ENCODE measurements at regions not wholly inside any gene's neighbourhood (a gene's known extent, or its start where the extent isn't known, plus 50 kb on each side); places are given as distances from the start of the nearest gene placed in this dataset.

GRCh38 chr2:150298571-150299305, 188.7 kb downstream of the RND3 start:
- no peaks in the 10 kb centered on the region for H4K20me1 ChIP-seq (replicated peaks; ENCODE audit: control insufficient read depth, extremely low read depth, insufficient read depth, low read length)
- no peak overlapping the region for H3K27ac ChIP-seq (ENCODE audit: insufficient read depth, low read depth, low read length)
- no peaks in the 10 kb centered on the region for H3K36me3 ChIP-seq (ENCODE audit: control insufficient read depth in 2 of 2, extremely low read depth in 1 of 2, insufficient read depth in 2 of 2, low read length in 2 of 2)
- DNase-seq (ENCODE audit: low read depth, low spot score) (no peak), FAIRE-seq (no peak)
- H3K4me2 ChIP-seq (ENCODE audit: insufficient read depth, low read length): no peak overlapping the region
- no peak for TF ChIP-seq CTCF (IDR thresholded peaks at IDR 0.05; ENCODE audit: extremely low read depth in 1 of 2, insufficient read depth in 1 of 2, low read depth in 1 of 2, low read length in 2 of 2)
- CTCF ChIA-PET: no interaction called here
- POLR2A ChIA-PET: no interaction called here
- no peaks in the 10 kb centered on the region for H3K9me1 ChIP-seq (replicated peaks; ENCODE audit: control insufficient read depth, extremely low read depth, insufficient read depth, low read length)
- peaks cover 17% of the 10 kb centered on the region for H3K4me1 ChIP-seq (ENCODE audit: control insufficient read depth, extremely low read depth, insufficient read depth, low read length)
- H3K4me3 ChIP-seq (replicated peaks in 1 of 3; ENCODE audit: insufficient read depth in 1 of 3, low read depth in 1 of 3, low read length in 3 of 3): no peak overlapping the region
- dilution Hi-C loops (cut with MboI; ENCODE audit: extremely low pct_ligation_motif_present, low sequenced_read_pairs) (no loop called here), intact Hi-C loops (cut with micrococcal nuclease) (loop anchor here (5.0 kb wide), 2 partner anchors 164 to 189 kb away; partner anchors contain the start of gene RND3)
- H3K9ac ChIP-seq (replicated peaks; ENCODE audit: extremely low read depth, insufficient read depth, low read length): no peak overlapping the region
- no peak overlapping the region for H2AFZ ChIP-seq (ENCODE audit: low read depth, low read length)
- no TSS peak for BruUV-seq (replicated peaks)
- H3K79me2 ChIP-seq (ENCODE audit: control insufficient read depth, insufficient read depth, low read length): no peaks in the 10 kb centered on the region
- H3K9me3 ChIP-seq (replicated peaks; ENCODE audit: control insufficient read depth, insufficient read depth, low read length): peaks cover 3% of the 10 kb centered on the region
- no peaks in the 10 kb centered on the region for H3K27me3 ChIP-seq (ENCODE audit: control insufficient read depth in 2 of 2, insufficient read depth in 2 of 2, low read length in 2 of 2)

- no peak for TF ChIP-seq GATA2 (IDR thresholded peaks at IDR 0.05; ENCODE audit: insufficient read depth, insufficient read length, low read depth, low read length)
- TF ChIP-seq MYC (IDR thresholded peaks at IDR 0.05; ENCODE audit: low read depth, low read length): no peak
- TF ChIP-seq POLR2A (IDR thresholded peaks at IDR 0.05; ENCODE audit: low read depth, low read length): no peak
- no peak for TF ChIP-seq CTCF (IDR thresholded peaks at IDR 0.05; ENCODE audit: extremely low read depth in 1 of 2, insufficient read depth in 1 of 2, low read depth in 1 of 2, low read length in 2 of 2)
- no peak for TF ChIP-seq MAX (IDR thresholded peaks at IDR 0.05; ENCODE audit: insufficient read depth, insufficient read length)
- peak; percentile 80 for TF ChIP-seq JUN (IDR thresholded peaks at IDR 0.05; ENCODE audit: borderline replicate concordance, insufficient read depth, insufficient read length, low read depth)
- TF ChIP-seq POLR2AphosphoS5 (IDR thresholded peaks at IDR 0.05; ENCODE audit: insufficient read depth, low read depth, low read length): peak; percentile 80
- TF ChIP-seq EZH2 (IDR thresholded peaks at IDR 0.05; ENCODE audit: borderline replicate concordance, low read depth, low read length, severe bottlenecking): no peak
- TF ChIP-seq FOS (IDR thresholded peaks at IDR 0.05; ENCODE audit: borderline replicate concordance, insufficient read depth, low read length): peak; percentile 81
- dilution Hi-C loops (cut with MboI; ENCODE audit: extremely low pct_ligation_motif_present, low sequenced_read_pairs) (no loop called here), intact Hi-C loops (cut with micrococcal nuclease) (loop anchor here (1.0 to 5.0 kb wide), 5 partner anchors 114 to 190 kb away; partner anchors contain the start of gene RND3)
- no peaks in the 10 kb centered on the region for H3K9me3 ChIP-seq (replicated peaks; ENCODE audit: control insufficient read depth, insufficient read depth, low read length)
- H2AFZ ChIP-seq (ENCODE audit: low read depth, low read length): peak overlapping the region; percentile 34
- H3K4me1 ChIP-seq (ENCODE audit: control insufficient read depth, extremely low read depth, insufficient read depth, low read length): peaks cover 17% of the 10 kb centered on the region
- H3K79me2 ChIP-seq (ENCODE audit: control insufficient read depth, insufficient read depth, low read length): no peaks in the 10 kb centered on the region
- CTCF ChIA-PET: interaction anchor here (0.7 to 1.0 kb wide), 2 partner anchors 35 to 129 kb away, joined by 3 to 4 read pairs; no protein-coding TSS in a partner anchor
- DNase-seq (ENCODE audit: low read depth, low spot score) (peak; percentile 92), FAIRE-seq (peak; percentile 88)
- no peaks in the 10 kb centered on the region for H3K27me3 ChIP-seq (ENCODE audit: control insufficient read depth in 2 of 2, insufficient read depth in 2 of 2, low read length in 2 of 2)
- no peaks in the 10 kb centered on the region for H3K36me3 ChIP-seq (ENCODE audit: control insufficient read depth in 2 of 2, extremely low read depth in 1 of 2, insufficient read depth in 2 of 2, low read length in 2 of 2)
- no peak overlapping the region for H3K4me3 ChIP-seq (replicated peaks in 1 of 3; ENCODE audit: insufficient read depth in 1 of 3, low read depth in 1 of 3, low read length in 3 of 3)
- H3K4me2 ChIP-seq (ENCODE audit: insufficient read depth, low read length): peak overlapping the region; percentile 64
- peak overlapping the region; percentile 11 for H3K9ac ChIP-seq (replicated peaks; ENCODE audit: extremely low read depth, insufficient read depth, low read length)
- no peaks in the 10 kb centered on the region for H4K20me1 ChIP-seq (replicated peaks; ENCODE audit: control insufficient read depth, extremely low read depth, insufficient read depth, low read length)
- H3K27ac ChIP-seq (ENCODE audit: insufficient read depth, low read depth, low read length): peak overlapping the region; percentile 81
- H3K9me1 ChIP-seq (replicated peaks; ENCODE audit: control insufficient read depth, extremely low read depth, insufficient read depth, low read length): no peaks in the 10 kb centered on the region
- TSS peak; percentile 45 for BruUV-seq (replicated peaks)
- POLR2A ChIA-PET: no interaction called here
These were observed 190.5 kb downstream of the RND3 start for GRCh38 chr2:150296770-150297546.
